HFF-Myc (cell line): ENCODE measurements at regions not wholly inside any gene's neighbourhood (a gene's known extent, or its start where the extent isn't known, plus 50 kb on each side); places are given as distances from the start of the nearest gene placed in this dataset.

Experiments
- DNase-seq: peaks from one replicate; pipeline ENCODE4 v3.0.0-alpha.2; 2011; ENCODE audit warnings: low read depth; ENCODE audit errors: extremely low read depth
- H3K4me3 ChIP-seq: replicated peaks from 2 replicates; pipeline ENCODE4 v1.5.1; 2011; ENCODE audit warnings: low read depth, mild to moderate bottlenecking, control low read depth, low read length
- CTCF ChIP-seq: IDR thresholded peaks from 2 replicates; pipeline ENCODE4 v1.5.1; 2012; ENCODE audit warnings: mild to moderate bottlenecking, low read depth, low read length, control low read depth; ENCODE audit errors: missing control alignments

GRCh38 chr17:33832262-33832661 is 422.8 kb upstream of the CCL2 start:
- no peak for DNase-seq
- H3K4me3 ChIP-seq, result no peak overlapping the region
- no peak for TF ChIP-seq CTCF

- no peak overlapping the region for H3K4me3 ChIP-seq
- DNase-seq, result no peak
- TF ChIP-seq CTCF, result no peak
Observed at GRCh38 chr17:33837281-33837680, 417.8 kb upstream of the CCL2 start.

GRCh38 chr17:33838281-33838680 is 416.8 kb upstream of the CCL2 start:
- no peak for DNase-seq
- no peak overlapping the region for H3K4me3 ChIP-seq
- no peak for TF ChIP-seq CTCF

GRCh38 chr17:33847900-33848299 is 407.2 kb upstream of the CCL2 start:
- no peak for DNase-seq
- H3K4me3 ChIP-seq, result no peak overlapping the region
- TF ChIP-seq CTCF, result no peak

- TF ChIP-seq CTCF, result no peak
- DNase-seq, result no peak
- no peak overlapping the region for H3K4me3 ChIP-seq
Observed at GRCh38 chr17:33848433-33848832, 406.7 kb upstream of the CCL2 start.

- H3K4me3 ChIP-seq, result no peak overlapping the region
- TF ChIP-seq CTCF, result no peak
- DNase-seq, result no peak
Observed at GRCh38 chr17:33854596-33854995, 400.5 kb upstream of the CCL2 start.

- no peak overlapping the region for H3K4me3 ChIP-seq
- no peak for DNase-seq
- TF ChIP-seq CTCF, result no peak
Observed at GRCh38 chr17:33858121-33858520, 397.0 kb upstream of the CCL2 start.
